BLaER1 (cell line): ENCODE measurements at regions not wholly inside any gene's neighbourhood (a gene's known extent, or its start where the extent isn't known, plus 50 kb on each side); places are given as distances from the start of the nearest gene placed in this dataset.
"Not testable (repeated sequence)": the region's sequence is repeated elsewhere in the genome, so short reads cannot be mapped to it uniquely, and the experiment has no call there.

Experiments used
- H3K27ac ChIP-seq: shearing (Covaris generic); formaldehyde crosslinking; 2 replicates; pipeline ENCODE4 v1.8.1; 2022
- H3K27me3 ChIP-seq: shearing (Covaris generic); formaldehyde crosslinking; 2 replicates; pipeline ENCODE4 v1.8.1; 2022
- H3K36me3 ChIP-seq: shearing (Covaris generic); formaldehyde crosslinking; 2 replicates; pipeline ENCODE4 v1.8.1; 2022
- H3K4me1 ChIP-seq: shearing (Covaris generic); formaldehyde crosslinking; 2 replicates; pipeline ENCODE4 v1.8.1; 2022
- H3K4me2 ChIP-seq: shearing (Covaris generic); formaldehyde crosslinking; 2 replicates; pipeline ENCODE4 v1.8.1; 2022
- H3K4me3 ChIP-seq: shearing (Covaris generic); formaldehyde crosslinking; 2 replicates; pipeline ENCODE4 v1.8.1; 2022
- H3K9ac ChIP-seq: shearing (Covaris generic); formaldehyde crosslinking; 2 replicates; pipeline ENCODE4 v1.8.1; 2022
- H3K9me3 ChIP-seq: shearing (Covaris generic); formaldehyde crosslinking; 2 replicates; pipeline ENCODE4 v1.8.1; 2022
- H4K20me1 ChIP-seq: shearing (Covaris generic); formaldehyde crosslinking; 2 replicates; pipeline ENCODE4 v1.8.1; 2022
- Cebpa-rat ChIP-seq: shearing (Covaris generic); IDR thresholded peaks from 2 replicates; pipeline ENCODE4 v1.8.1; 2022

DNA sequence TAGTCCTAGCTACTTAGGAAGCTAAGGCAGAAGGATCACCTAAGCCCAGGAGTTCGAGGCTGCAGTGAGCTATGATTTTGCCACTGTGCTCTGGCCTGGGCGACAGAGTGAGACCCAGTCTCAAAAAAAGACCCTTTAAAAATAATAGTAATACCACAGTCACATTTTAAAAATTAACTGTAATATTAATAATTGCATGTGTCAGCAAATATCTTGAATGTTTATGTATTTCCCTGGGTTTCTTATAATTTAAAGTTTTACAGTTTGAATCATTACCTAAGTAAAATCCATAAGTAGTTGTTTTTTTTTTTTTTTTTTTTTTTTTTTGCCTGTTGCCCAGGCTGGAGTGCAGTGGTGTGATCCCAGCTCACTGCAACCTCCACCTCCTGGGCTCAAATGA is 69.2 kb downstream of the LYZL2 start:
- H4K20me1 ChIP-seq, result no peaks in the 10 kb centered on the region
- H3K4me2 ChIP-seq, result no peak overlapping the region
- no peaks in the 10 kb centered on the region for H3K36me3 ChIP-seq
- no peak overlapping the region for H3K4me3 ChIP-seq
- no peak overlapping the region for H3K27ac ChIP-seq
- no peaks in the 10 kb centered on the region for H3K9me3 ChIP-seq
- no peak overlapping the region for H3K9ac ChIP-seq
- no peaks in the 10 kb centered on the region for H3K4me1 ChIP-seq
- no peak for TF ChIP-seq Cebpa-rat
- H3K27me3 ChIP-seq, result no peaks in the 10 kb centered on the region

GRCh38 chr10:30559180-30559579 is 70.4 kb downstream of the LYZL2 start:
- TF ChIP-seq Cebpa-rat, result no peak
- H3K27me3 ChIP-seq, result no peaks in the 10 kb centered on the region
- no peaks in the 10 kb centered on the region for H3K36me3 ChIP-seq
- H3K4me3 ChIP-seq, result no peak overlapping the region
- H3K4me1 ChIP-seq, result peaks cover 5% of the 10 kb centered on the region
- H3K9ac ChIP-seq, result no peak overlapping the region
- H3K4me2 ChIP-seq, result no peak overlapping the region
- no peaks in the 10 kb centered on the region for H4K20me1 ChIP-seq
- no peaks in the 10 kb centered on the region for H3K9me3 ChIP-seq
- H3K27ac ChIP-seq, result no peak overlapping the region

DNA sequence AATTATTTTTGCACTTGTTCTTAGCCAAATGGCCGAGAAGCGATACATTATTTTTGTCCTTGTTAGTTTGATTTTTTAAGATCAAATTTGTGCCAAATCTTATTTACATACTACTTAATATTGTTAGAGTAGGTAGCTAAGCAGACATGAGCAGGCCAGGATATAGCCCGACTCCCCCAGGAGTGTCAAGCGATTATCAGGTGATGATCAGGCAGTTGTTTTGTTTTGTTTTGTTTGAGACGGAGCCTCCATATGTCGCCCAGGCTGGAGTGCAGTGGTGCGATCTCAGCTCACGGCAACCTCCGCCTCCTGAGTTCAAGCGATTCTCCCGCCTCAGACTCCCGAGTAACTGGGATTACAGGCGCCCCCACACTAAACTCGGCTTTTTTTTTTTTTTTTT is 71.1 kb downstream of the LYZL2 start:
- Histone ChIP-seq H3K9me3 (no peaks in the 10 kb centered on the region), H3K4me2 (no peak overlapping the region), H3K27me3 (no peaks in the 10 kb centered on the region), H3K4me1 (peaks cover 13% of the 10 kb centered on the region), H3K27ac (no peak overlapping the region), H3K9ac (no peak overlapping the region), H3K4me3 (no peak overlapping the region), H4K20me1 (no peaks in the 10 kb centered on the region), H3K36me3 (no peaks in the 10 kb centered on the region)
- TF ChIP-seq Cebpa-rat, result no peak

GRCh38 chr10:30557884-30558283 is 71.7 kb downstream of the LYZL2 start:
- no peaks in the 10 kb centered on the region for H3K27me3 ChIP-seq
- H3K27ac ChIP-seq, result no peak overlapping the region
- no peak overlapping the region for H3K4me3 ChIP-seq
- no peak overlapping the region for H3K9ac ChIP-seq
- no peaks in the 10 kb centered on the region for H3K36me3 ChIP-seq
- H4K20me1 ChIP-seq, result no peaks in the 10 kb centered on the region
- TF ChIP-seq Cebpa-rat, result no peak
- H3K4me2 ChIP-seq, result no peak overlapping the region
- peaks cover 18% of the 10 kb centered on the region for H3K4me1 ChIP-seq
- H3K9me3 ChIP-seq, result no peaks in the 10 kb centered on the region

DNA sequence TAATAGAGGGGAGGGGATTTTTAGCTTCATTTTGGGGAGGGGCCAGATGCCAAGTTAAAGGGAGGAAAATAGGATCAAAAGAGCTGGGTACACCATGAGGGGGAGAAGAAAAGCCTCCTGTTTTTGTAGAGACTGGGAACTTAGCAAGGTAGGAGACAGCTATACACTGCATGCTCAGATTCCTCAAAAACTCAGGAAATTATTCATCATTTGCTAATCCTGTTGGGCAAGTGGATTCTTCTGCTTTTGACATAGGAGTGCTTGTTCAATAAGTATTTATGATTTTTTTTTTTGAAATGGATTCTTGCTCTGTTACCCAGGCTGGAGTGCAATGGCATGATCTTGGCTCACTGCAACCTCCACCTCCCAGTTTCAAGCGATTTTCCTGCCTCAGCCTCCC is 73.4 kb downstream of the LYZL2 start:
- H3K4me1 ChIP-seq, result peaks cover 29% of the 10 kb centered on the region
- no peak overlapping the region for H3K4me2 ChIP-seq
- no peaks in the 10 kb centered on the region for H3K36me3 ChIP-seq
- TF ChIP-seq Cebpa-rat, result no peak
- H3K4me3 ChIP-seq, result no peak overlapping the region
- H4K20me1 ChIP-seq, result no peaks in the 10 kb centered on the region
- no peaks in the 10 kb centered on the region for H3K27me3 ChIP-seq
- no peak overlapping the region for H3K27ac ChIP-seq
- no peaks in the 10 kb centered on the region for H3K9me3 ChIP-seq
- H3K9ac ChIP-seq, result no peak overlapping the region

- no peaks in the 10 kb centered on the region for H3K9me3 ChIP-seq
- H3K27ac ChIP-seq, result no peak overlapping the region
- H3K4me2 ChIP-seq, result no peak overlapping the region
- no peaks in the 10 kb centered on the region for H4K20me1 ChIP-seq
- peaks cover 36% of the 10 kb centered on the region for H3K4me1 ChIP-seq
- no peak overlapping the region for H3K4me3 ChIP-seq
- no peaks in the 10 kb centered on the region for H3K27me3 ChIP-seq
- TF ChIP-seq Cebpa-rat, result no peak
- no peak overlapping the region for H3K9ac ChIP-seq
- no peaks in the 10 kb centered on the region for H3K36me3 ChIP-seq
These were observed 74.1 kb downstream of the LYZL2 start for GRCh38 chr10:30555465-30555864.

- Histone ChIP-seq H3K27me3 (no peaks in the 10 kb centered on the region), H3K36me3 (no peaks in the 10 kb centered on the region), H4K20me1 (no peaks in the 10 kb centered on the region), H3K9me3 (no peaks in the 10 kb centered on the region), H3K4me2 (peak overlapping the region; percentile 49), H3K27ac (no peak overlapping the region), H3K9ac (no peak overlapping the region), H3K4me3 (no peak overlapping the region), H3K4me1 (peaks cover 37% of the 10 kb centered on the region)
- TF ChIP-seq Cebpa-rat, result no peak
These were observed 75.1 kb downstream of the LYZL2 start for GRCh38 chr10:30554440-30554825.

- 0 out of 2 replicates have a peak overlapping the region, but pooled peaks have one; percentile 20 for H3K27ac ChIP-seq
- H3K27me3 ChIP-seq, result no peaks in the 10 kb centered on the region
- TF ChIP-seq Cebpa-rat, result no peak
- no peak overlapping the region for H3K4me3 ChIP-seq
- H3K4me1 ChIP-seq, result peaks cover 37% of the 10 kb centered on the region
- no peaks in the 10 kb centered on the region for H3K9me3 ChIP-seq
- no peak overlapping the region for H3K9ac ChIP-seq
- peak overlapping the region; percentile 49 for H3K4me2 ChIP-seq
- no peaks in the 10 kb centered on the region for H3K36me3 ChIP-seq
- H4K20me1 ChIP-seq, result no peaks in the 10 kb centered on the region
These were observed 75.7 kb downstream of the LYZL2 start for GRCh38 chr10:30553626-30554439.

- Histone ChIP-seq H3K4me3 (no peak overlapping the region), H4K20me1 (no peaks in the 10 kb centered on the region), H3K4me2 (peak overlapping the region; percentile 49), H3K36me3 (no peaks in the 10 kb centered on the region), H3K9me3 (no peaks in the 10 kb centered on the region), H3K4me1 (peaks cover 37% of the 10 kb centered on the region), H3K27ac (0 out of 2 replicates have a peak overlapping the region, but pooled peaks have one; percentile 20), H3K9ac (no peak overlapping the region), H3K27me3 (no peaks in the 10 kb centered on the region)
- TF ChIP-seq Cebpa-rat, result no peak
These were observed 76.4 kb downstream of the LYZL2 start for GRCh38 chr10:30553018-30553625.

DNA sequence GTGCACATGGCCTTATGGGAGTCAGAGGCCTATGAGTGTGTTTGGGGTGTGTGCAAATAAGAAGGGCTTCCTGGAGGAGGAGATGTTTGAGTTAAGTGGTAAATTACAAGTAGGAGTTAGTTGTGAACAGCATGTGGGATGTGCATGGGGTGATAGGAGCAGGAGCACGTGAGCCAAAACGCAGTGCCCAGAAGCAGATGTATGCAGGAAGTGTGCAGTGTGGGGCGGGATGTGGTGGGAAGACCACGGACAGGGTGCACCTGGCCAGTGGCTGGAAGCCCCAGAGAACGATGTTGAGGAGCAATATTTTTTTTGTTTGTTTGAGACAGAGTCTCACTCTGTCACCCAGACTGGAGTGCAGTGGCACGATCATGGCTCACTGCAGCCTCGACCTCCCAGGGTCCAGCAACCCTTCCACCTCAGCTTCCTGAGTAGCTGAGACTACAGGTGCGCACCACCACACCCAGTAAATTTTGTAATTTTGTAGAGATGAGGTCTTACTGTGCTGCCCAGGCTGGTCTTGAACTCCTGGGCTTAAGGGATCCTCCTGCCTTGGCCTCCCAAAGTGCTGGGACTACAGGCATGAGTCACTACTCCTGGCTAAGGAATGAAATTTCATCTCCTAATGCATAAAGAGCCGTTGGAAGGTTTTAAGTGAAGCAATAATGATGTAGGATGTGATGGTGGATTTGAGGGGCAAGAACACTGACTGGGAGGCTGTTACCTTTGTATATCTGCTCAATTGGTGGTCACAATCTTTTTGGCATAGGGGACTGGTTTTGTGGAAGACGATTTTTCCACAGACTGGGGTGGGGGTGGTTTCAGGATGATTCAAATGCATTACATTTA is 78.4 kb downstream of the LYZL2 start:
- Histone ChIP-seq H3K27ac (peak overlapping the region; percentile 61), H3K9ac (no peak overlapping the region), H3K36me3 (no peaks in the 10 kb centered on the region), H4K20me1 (no peaks in the 10 kb centered on the region), H3K4me3 (no peak overlapping the region), H3K27me3 (no peaks in the 10 kb centered on the region), H3K4me1 (peaks cover 37% of the 10 kb centered on the region), H3K4me2 (peak overlapping the region; percentile 59), H3K9me3 (no peaks in the 10 kb centered on the region)
- no peak for TF ChIP-seq Cebpa-rat

DNA sequence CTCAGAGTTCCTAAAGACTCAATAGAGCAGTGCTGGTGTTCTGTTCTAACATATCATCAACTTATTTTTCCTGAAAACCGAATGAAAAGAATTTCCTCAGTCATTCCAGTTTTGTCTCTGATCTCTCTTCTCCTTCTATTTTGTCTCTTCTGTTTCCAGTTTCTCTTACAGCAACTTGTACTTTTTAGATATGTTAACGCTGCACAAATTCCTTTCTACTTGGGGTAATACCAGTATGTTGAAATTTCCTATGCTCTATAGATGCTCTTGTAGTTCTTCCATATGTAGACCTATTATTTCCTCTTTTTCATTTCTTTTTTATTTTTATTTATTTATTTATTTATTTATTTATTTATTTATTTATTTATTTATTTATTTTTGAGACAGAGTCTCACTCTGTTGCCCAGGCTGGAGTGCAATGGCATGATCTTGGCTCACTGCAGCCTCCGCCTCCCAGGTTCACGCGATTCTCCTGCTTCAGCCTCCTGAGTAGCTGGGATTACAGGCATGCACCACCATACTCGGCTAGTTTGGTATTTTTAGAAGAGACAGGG is 80.3 kb downstream of the LYZL2 start:
- H3K9me3 ChIP-seq, H3K27ac ChIP-seq, H3K4me3 ChIP-seq, H4K20me1 ChIP-seq, H3K4me2 ChIP-seq, H3K9ac ChIP-seq, H3K27me3 ChIP-seq, H3K36me3 ChIP-seq: not testable (repeated sequence)
- peaks cover 32% of the 10 kb centered on the region for H3K4me1 ChIP-seq
